ENCODE measurements at regions not wholly inside any gene's neighbourhood (a gene's known extent, or its start where the extent isn't known, plus 50 kb on each side); places are given as distances from the start of the nearest gene placed in this dataset.
"Not testable (repeated sequence)": the region's sequence is repeated elsewhere in the genome, so short reads cannot be mapped to it uniquely, and the experiment has no call there.

DNA sequence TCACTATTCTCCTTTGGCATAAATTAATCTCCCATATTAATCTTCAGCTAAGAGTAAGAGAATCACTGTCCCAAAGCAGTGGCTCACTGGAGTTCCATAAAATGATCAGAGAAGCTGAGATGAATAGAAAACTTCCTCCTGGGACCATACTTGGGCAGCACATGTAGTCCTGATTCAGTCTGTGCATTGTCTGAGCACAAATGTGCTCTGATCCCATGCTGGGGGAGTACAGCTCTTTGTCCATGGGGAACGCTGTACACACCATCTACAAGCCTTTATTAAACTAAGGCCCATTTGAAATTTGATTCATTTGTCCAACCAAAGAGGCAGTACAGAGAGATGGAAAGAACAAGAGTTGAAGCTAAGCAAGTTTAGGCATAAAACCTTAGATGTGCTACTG lies 147.4 kb upstream of the PGR start:
- Mint-ChIP-seq H3K36me3 (no peaks in the 10 kb centered on the region), H3K9me3 (peaks cover 0 to 16% (median 5%) of the 10 kb centered on the region in 7 donors), H3K4me1 (no peaks in the 10 kb centered on the region), H3K27me3 (no peaks in the 10 kb centered on the region), H3K27ac (no peak overlapping the region), H3K4me3 (no peak overlapping the region)
- no peak for DNase-seq
- no peak for ATAC-seq (ENCODE audit: low read depth in 2 of 2)

DNA sequence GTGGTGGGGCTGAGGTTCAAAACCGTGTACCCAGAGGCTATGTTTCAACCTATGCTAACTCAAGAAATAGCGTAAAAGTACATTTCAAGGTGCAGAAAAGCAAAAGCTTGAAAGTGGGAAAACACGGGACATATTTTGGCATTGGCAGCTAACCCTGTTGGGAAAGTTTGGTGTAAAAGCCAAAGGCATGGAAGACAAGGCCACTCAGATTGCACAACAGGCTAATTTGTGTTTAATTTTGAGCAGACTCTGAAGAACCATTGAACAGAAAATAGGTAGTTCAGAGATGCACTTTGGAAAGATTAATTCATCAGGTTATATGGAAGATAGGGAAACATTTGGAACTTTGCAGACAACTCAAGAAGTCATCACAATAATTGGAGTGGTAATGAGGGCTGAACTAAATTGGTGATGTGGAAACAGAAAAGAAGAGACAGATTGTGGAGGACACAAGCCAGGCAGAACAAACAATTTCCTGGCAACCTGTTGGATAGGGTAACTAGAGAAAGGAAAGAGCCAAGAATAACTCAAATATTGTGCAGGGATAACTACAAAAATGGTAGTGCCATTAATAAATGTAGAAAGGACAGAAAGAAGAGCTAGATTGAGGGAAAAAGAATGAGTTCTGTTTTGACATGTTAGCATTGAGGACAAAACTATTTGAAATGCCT lies 140.5 kb upstream of the PGR start:
- H3K36me3 Mint-ChIP-seq = no peaks in the 10 kb centered on the region
- H3K27ac Mint-ChIP-seq = no peak overlapping the region
- ATAC-seq (ENCODE audit: low read depth in 2 of 2) (no peak), DNase-seq (no peak)
- no peaks in the 10 kb centered on the region for H3K4me1 Mint-ChIP-seq
- peaks cover 0 to 6% (median 3%) of the 10 kb centered on the region in 7 donors for H3K9me3 Mint-ChIP-seq
- H3K27me3 Mint-ChIP-seq = no peaks in the 10 kb centered on the region
- no peak overlapping the region for H3K4me3 Mint-ChIP-seq

DNA sequence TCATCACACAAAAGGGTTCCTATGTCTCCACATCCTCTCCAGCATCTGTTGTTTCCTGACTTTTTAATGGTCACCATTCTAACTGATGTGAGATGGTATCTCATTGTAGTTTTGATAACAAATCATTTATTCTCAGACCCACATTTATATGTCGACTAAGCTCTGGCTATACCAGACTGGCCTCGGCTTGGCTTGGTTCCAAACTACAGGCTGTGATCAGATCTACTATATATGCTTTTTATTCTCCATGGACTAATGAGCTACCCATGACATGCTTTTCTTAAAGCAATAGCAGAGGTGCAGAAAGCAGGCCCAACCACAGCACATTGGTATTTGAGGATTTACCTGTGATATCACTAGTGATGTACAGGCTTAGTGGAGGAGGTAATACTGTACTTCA lies 139.8 kb upstream of the PGR start:
- Mint-ChIP-seq H3K4me1 (no peaks in the 10 kb centered on the region), H3K27me3 (no peaks in the 10 kb centered on the region)

GRCh38 chr11:101267654-101268053 lies 138.0 kb upstream of the PGR start:
- Mint-ChIP-seq H3K36me3 (no peaks in the 10 kb centered on the region), H3K4me3 (no peak overlapping the region), H3K9me3 (peaks cover 0 to 6% (median 3%) of the 10 kb centered on the region in 7 donors), H3K27me3 (no peaks in the 10 kb centered on the region), H3K27ac (no peak overlapping the region), H3K4me1 (no peaks in the 10 kb centered on the region)
- ATAC-seq (ENCODE audit: low read depth in 2 of 2) (no peak), DNase-seq (no peak)

More for the DNA sequence above, 139.8 kb upstream of the PGR start:
- Mint-ChIP-seq H3K27ac (no peak overlapping the region), H3K36me3 (no peaks in the 10 kb centered on the region), H3K4me3 (no peak overlapping the region), H3K9me3 (peaks cover 0 to 6% (median 3%) of the 10 kb centered on the region in 7 donors)
- DNase-seq (no peak), ATAC-seq (ENCODE audit: low read depth in 2 of 2) (no peak)

GRCh38 chr11:101264306-101264705 lies 134.7 kb upstream of the PGR start:
- no peak for ATAC-seq (ENCODE audit: low read depth in 2 of 2)
- no peak overlapping the region for H3K27ac Mint-ChIP-seq

GRCh38 chr11:101262995-101263394 lies 133.4 kb upstream of the PGR start:
- no peaks in the 10 kb centered on the region for H3K36me3 Mint-ChIP-seq
- DNase-seq (no peak), ATAC-seq (ENCODE audit: low read depth in 2 of 2) (no peak)
- H3K4me3 Mint-ChIP-seq = no peak overlapping the region
- H3K4me1 Mint-ChIP-seq = no peaks in the 10 kb centered on the region
- no peak overlapping the region for H3K27ac Mint-ChIP-seq
- no peaks in the 10 kb centered on the region for H3K27me3 Mint-ChIP-seq
- no peaks in the 10 kb centered on the region for H3K9me3 Mint-ChIP-seq

More at GRCh38 chr11:101264306-101264705, 134.7 kb upstream of the PGR start:
- no peak for DNase-seq
- Mint-ChIP-seq H3K4me3 (peak overlapping the region in 1 of 8 donors; percentile 31), H3K27me3 (no peaks in the 10 kb centered on the region), H3K4me1 (no peaks in the 10 kb centered on the region), H3K36me3 (no peaks in the 10 kb centered on the region), H3K9me3 (peaks cover 0 to 4% (median 0%) of the 10 kb centered on the region in 7 donors)

DNA sequence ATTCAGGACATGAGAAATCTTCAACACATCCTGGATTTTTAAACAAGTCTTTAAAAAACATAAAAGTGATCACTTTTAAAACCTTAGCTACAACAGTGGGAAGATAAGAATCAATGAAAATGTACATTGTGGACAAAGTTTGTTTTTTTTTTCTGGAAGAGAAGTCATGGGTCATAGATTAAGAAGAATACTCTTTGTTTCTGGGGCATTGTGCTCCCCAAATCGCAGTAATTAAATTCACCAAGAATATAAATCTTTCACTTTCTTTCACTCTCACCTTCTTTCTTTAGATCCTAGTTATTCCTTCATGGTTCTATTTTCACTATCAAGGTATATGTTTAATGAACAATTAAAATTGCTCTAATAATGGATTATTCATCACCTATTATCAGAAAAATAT lies 132.6 kb upstream of the PGR start:
- DNase-seq (no peak), ATAC-seq (ENCODE audit: low read depth in 2 of 2) (no peak)
- no peaks in the 10 kb centered on the region for H3K36me3 Mint-ChIP-seq
- no peaks in the 10 kb centered on the region for H3K4me1 Mint-ChIP-seq
- H3K27ac Mint-ChIP-seq = no peak overlapping the region
- no peaks in the 10 kb centered on the region for H3K9me3 Mint-ChIP-seq
- H3K27me3 Mint-ChIP-seq = no peaks in the 10 kb centered on the region
- no peak overlapping the region for H3K4me3 Mint-ChIP-seq

DNA sequence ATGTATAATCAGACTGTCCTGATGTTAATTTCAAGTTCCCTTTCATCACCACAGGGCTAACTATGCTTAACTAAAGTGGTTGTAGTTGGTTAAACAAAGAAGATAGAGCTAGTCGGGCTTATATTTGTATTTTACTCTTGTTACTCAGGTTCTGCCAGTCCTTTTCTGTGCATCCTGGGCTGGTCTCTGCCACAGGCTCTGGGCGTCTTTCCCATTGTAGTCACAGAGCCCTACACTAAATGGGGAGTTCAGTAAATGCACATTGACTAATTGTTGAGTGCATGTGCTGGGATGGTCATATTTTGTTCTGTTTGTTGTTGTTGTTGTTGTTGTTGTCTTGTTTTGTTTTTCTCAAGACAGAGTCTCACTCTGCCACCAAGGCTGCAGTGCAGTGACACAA lies 125.4 kb upstream of the PGR start:
- Mint-ChIP-seq H3K27ac (no peak overlapping the region), H3K4me1 (no peaks in the 10 kb centered on the region), H3K27me3 (no peaks in the 10 kb centered on the region), H3K4me3 (no peak overlapping the region), H3K36me3 (no peaks in the 10 kb centered on the region), H3K9me3 (peaks cover 2 to 7% (median 6%) of the 10 kb centered on the region in 7 donors)
- DNase-seq (no peak), ATAC-seq (ENCODE audit: low read depth in 2 of 2) (no peak)

GRCh38 chr11:101254037-101254436 lies 124.4 kb upstream of the PGR start:
- ATAC-seq (ENCODE audit: low read depth in 2 of 2) (no peak), DNase-seq (no peak)
- Mint-ChIP-seq H3K27ac (no peak overlapping the region), H3K4me3 (no peak overlapping the region), H3K36me3 (no peaks in the 10 kb centered on the region), H3K9me3 (peaks cover 2 to 7% (median 6%) of the 10 kb centered on the region in 7 donors), H3K27me3 (no peaks in the 10 kb centered on the region), H3K4me1 (no peaks in the 10 kb centered on the region)

GRCh38 chr11:101245635-101246034 lies 116.0 kb upstream of the PGR start:
- not testable (repeated sequence) for H3K9me3 Mint-ChIP-seq; H3K4me1 Mint-ChIP-seq; ATAC-seq (ENCODE audit: low read depth in 2 of 2); H3K36me3 Mint-ChIP-seq; DNase-seq; H3K4me3 Mint-ChIP-seq; H3K27ac Mint-ChIP-seq; H3K27me3 Mint-ChIP-seq

DNA sequence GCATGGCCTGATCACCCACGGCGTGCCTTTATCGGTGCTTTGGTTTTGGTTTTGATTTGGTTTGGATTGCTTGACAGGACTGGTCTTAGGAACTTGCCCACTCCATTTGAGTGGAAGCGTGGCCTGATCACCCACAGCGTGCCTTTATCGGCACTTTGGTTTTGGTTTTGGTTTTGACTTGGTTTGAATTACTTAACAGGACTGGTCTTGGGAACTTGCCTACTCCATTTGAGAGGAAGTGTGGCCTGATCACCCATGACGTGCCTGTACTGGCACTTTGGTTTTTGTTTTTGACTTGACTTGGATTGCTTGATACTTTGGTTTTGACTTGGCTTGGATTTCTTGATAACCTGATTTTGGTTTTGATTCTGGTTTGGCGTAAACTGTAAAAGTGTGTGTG lies 115.5 kb upstream of the PGR start:
- H3K27ac Mint-ChIP-seq; DNase-seq; H3K36me3 Mint-ChIP-seq; H3K9me3 Mint-ChIP-seq; H3K27me3 Mint-ChIP-seq; H3K4me3 Mint-ChIP-seq; H3K4me1 Mint-ChIP-seq; ATAC-seq (ENCODE audit: low read depth in 2 of 2): not testable (repeated sequence)

DNA sequence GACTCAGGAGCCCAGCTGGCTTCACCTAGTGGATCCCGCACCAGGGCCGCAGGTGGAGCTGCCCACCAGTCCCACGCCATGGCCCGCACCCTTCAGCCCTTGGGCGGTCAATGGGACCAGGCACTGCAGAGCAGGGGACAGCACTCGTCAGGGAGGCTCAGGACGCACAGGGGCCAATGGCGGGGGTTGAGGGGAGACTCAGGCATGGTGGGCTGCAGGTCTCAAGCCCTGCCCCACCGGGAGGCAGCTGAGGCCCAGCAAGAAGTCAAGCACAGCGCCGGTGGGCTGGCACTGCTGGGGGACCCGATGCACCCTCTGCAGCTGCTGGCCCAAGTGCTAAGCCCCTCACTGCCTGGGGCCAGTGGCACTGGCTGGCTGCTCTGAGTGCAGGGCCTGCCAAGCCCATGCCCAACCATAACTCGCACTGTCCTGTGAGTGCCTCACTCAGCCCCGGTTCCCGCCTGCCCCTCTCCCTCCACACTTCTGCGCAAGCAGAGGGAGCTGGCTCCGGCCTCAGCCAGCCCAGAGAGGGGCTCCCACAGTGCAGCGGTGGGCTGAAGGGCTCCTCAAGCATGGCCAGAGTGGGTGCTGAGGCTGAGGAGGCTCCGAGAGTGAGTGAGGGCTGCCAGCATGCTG lies 111.7 kb upstream of the PGR start:
- Mint-ChIP-seq H3K27me3 (no peaks in the 10 kb centered on the region), H3K4me1 (no peaks in the 10 kb centered on the region), H3K36me3 (no peaks in the 10 kb centered on the region), H3K4me3 (no peak overlapping the region), H3K27ac (no peak overlapping the region), H3K9me3 (peaks cover 0 to 11% (median 4%) of the 10 kb centered on the region in 7 donors)
- DNase-seq (no peak), ATAC-seq (ENCODE audit: low read depth in 2 of 2) (no peak)

DNA sequence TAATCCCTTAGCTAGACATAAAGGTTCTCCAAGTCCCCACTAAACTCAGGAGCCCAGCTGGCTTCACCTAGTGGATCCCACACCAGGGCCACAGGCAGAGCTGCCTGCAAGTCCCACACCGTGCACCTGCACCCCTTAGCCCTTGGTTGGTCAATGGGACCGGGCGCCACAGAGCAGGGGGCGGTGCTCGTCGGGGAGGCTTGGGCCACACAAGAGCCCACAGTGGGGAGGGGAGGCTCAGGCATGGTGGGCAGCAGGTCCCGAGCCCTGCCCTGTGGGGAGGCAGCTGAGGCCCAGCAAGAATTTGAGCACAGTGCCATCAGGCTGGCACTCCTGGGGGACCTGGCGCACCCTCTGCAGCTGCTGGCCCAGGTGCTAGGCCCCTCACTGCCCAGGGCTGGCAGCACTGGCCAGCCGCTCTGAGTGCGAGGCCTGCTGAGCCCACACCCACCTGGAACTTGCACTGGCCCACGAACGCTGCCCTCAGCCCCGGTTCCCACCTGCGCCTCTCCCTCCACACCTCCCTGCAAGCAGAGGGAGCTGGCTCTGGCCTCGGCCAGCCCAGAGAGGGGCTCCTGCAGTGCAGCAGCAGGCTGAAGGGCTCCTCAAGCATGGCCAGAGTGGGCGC lies 101.7 kb upstream of the PGR start:
- H3K4me1 Mint-ChIP-seq; H3K4me3 Mint-ChIP-seq; DNase-seq; H3K36me3 Mint-ChIP-seq; ATAC-seq (ENCODE audit: low read depth in 2 of 2); H3K27me3 Mint-ChIP-seq; H3K27ac Mint-ChIP-seq: not testable (repeated sequence)
- H3K9me3 Mint-ChIP-seq = peaks cover 0 to 16% (median 13%) of the 10 kb centered on the region in 7 donors

DNA sequence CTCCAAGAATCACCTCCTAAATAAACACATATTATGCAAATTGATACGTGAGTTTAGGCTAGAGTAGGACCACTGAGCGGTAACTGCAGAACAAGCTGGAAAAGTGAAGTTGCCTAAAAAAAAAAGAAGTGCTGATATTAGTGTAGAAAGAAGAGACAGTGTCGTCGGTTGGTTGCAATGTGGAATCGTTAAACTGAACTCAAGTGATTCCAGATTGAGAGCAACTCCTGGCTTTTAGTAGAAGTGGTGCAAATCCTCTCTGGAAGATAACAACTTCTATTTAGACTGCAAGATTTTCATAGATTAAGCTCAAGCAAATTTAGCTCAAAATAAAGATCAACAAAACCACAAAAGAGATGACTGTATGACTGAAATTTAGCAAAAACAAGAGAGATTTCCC lies 97.0 kb upstream of the PGR start:
- H3K4me1 Mint-ChIP-seq = no peaks in the 10 kb centered on the region
- DNase-seq (no peak), ATAC-seq (ENCODE audit: low read depth in 2 of 2) (no peak)
- H3K27ac Mint-ChIP-seq = no peak overlapping the region
- no peaks in the 10 kb centered on the region for H3K27me3 Mint-ChIP-seq
- peaks cover 4 to 39% (median 21%) of the 10 kb centered on the region in 7 donors for H3K9me3 Mint-ChIP-seq
- H3K36me3 Mint-ChIP-seq = peaks cover 0 to 14% of the 10 kb centered on the region in 2 donors
- no peak overlapping the region for H3K4me3 Mint-ChIP-seq
